Thymus (tissue), 11 donors: ENCODE measurements at regions not wholly inside any gene's neighbourhood (a gene's known extent, or its start where the extent isn't known, plus 50 kb on each side); places are given as distances from the start of the nearest gene placed in this dataset.
"Not testable (repeated sequence)": the region's sequence is repeated elsewhere in the genome, so short reads cannot be mapped to it uniquely, and the experiment has no call there.

ENCODE experiments used
- DNase-seq, 9 donors: peaks; one replicate each; pipeline ENCODE4 v3.0.0-alpha.2; 2013; ENCODE audit warnings: low spot score in 9 of 9, low read depth in 6 of 9, missing footprints in 1 of 9
- H3K27ac ChIP-seq, 2 donors: one replicate each; pipeline ENCODE4 v1.5.1; 2013; ENCODE audit warnings: control low read depth in 1 of 2, low read depth in 1 of 2, low read length in 1 of 2, mild to moderate bottlenecking in 1 of 2, moderate library complexity in 1 of 2
- H3K27me3 ChIP-seq, 2 donors: one replicate each; pipeline ENCODE4 v1.5.1; 2013; ENCODE audit warnings: low read length in 1 of 2; ENCODE audit not compliant: control insufficient read depth in 2 of 2, insufficient read depth in 1 of 2
- H3K36me3 ChIP-seq, 2 donors: one replicate each; pipeline ENCODE4 v1.5.1; 2013; ENCODE audit warnings: low read length in 1 of 2, mild to moderate bottlenecking in 1 of 2, moderate library complexity in 1 of 2; ENCODE audit not compliant: control insufficient read depth in 2 of 2, insufficient read depth in 2 of 2
- H3K4me1 ChIP-seq, 2 donors: one replicate each; pipeline ENCODE4 v1.5.1; 2013; ENCODE audit warnings: low read length in 2 of 2; ENCODE audit not compliant: control insufficient read depth in 2 of 2, insufficient read depth in 2 of 2
- H3K4me3 ChIP-seq, 2 donors: one replicate each; pipeline ENCODE4 v1.5.1; 2013; ENCODE audit warnings: low read length in 2 of 2, control low read depth in 1 of 2, mild to moderate bottlenecking in 1 of 2
- H3K9me3 ChIP-seq, 2 donors: one replicate each; pipeline ENCODE4 v1.5.1; 2013; ENCODE audit warnings: low read length in 1 of 2, mild to moderate bottlenecking in 1 of 2; ENCODE audit not compliant: control insufficient read depth in 2 of 2, insufficient read depth in 1 of 2
- WGBS: extraction: QIAGEN DNeasy Blood & Tissue Kit; methylation state at CpG from one replicate; pipeline ENCODE4 v1.1.7; 2013; 5-methylcytosine and 5-hydroxymethylcytosine counted together
- donor health status: healthy.

DNA sequence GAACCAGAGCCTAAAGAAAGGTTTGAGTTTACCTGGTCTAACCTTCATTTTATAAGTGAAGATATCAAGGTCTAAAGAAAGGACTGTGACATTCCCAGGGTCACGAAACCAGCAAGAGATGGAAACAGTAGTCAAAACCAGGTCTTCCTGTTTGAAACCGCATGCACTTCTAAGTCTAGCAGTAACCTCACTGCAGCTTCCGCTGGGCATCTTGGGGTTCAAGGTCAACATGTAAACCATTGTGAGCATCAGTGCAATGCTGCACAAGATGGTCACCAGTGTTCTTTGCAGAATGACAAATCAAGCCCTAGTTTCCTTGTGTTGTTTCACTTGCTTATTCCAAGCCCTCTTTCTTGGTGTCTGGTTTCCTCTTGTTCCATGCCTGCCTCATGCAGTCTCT is 292.9 kb upstream of the MEX3C start:
- H3K4me1 ChIP-seq: no peaks in the 10 kb centered on the region
- H3K27me3 ChIP-seq: no peaks in the 10 kb centered on the region
- H3K4me3 ChIP-seq: no peak overlapping the region
- H3K36me3 ChIP-seq: no peaks in the 10 kb centered on the region
- WGBS: 95% methylated on average over 3 of the region's 3 CpGs
- DNase-seq: no peak
- H3K9me3 ChIP-seq: no peaks in the 10 kb centered on the region
- H3K27ac ChIP-seq: no peak overlapping the region

DNA sequence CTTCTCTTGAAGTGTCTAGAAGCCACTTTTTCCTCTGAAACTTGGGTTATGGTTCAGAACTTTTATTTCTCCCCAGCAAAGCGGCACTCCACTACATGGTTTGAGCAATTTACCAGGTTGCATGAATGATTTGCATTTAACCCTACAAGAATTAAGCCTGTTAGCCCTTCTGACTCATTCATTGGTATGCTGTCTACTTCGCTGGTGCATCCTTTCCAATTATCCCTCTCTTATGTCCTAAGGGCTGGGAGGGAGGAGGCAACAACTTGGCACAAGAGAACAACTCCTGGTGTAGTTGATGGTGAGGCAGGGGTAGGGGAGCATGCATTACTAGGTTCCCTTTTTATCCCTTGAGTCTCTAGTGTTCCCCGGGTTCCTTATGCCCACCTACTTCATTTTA is 293.4 kb upstream of the MEX3C start:
- no peak overlapping the region for H3K4me3 ChIP-seq
- WGBS: 87% methylated on average over 3 of the region's 3 CpGs
- no peak for DNase-seq
- no peaks in the 10 kb centered on the region for H3K36me3 ChIP-seq
- H3K27ac ChIP-seq: no peak overlapping the region
- no peaks in the 10 kb centered on the region for H3K27me3 ChIP-seq
- H3K4me1 ChIP-seq: no peaks in the 10 kb centered on the region
- H3K9me3 ChIP-seq: no peaks in the 10 kb centered on the region

DNA sequence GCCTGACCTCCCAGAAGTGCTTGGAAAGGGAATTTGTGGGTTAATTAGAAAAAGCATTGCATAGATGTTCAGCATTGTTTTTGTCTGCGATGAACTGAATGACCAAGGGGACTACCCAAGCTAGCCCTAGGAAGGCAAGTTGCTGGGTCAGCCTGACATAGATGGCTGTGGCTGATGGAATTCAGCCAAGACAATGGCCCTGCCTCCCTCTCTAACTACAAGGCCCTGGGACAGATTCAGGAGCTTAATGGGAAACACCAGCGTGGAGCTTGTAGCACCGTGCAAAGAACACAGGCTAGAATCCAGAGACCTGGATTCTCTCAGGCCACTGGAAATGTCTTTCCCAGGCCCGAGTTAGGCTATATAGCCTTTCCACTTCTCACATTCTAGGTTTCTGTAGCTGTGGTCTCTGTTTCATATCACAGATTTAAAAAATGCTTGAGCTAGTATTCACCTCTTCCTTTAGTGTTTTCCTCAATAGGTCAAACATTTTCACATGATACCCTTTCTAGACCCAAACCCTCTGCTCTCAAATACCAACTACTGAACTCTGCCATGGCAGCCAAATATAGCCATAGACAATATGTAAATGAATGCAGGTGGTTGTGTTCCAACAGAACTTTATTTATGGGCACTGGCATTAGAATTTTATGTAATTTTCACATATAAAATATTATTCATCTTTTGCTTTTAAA is 294.3 kb upstream of the MEX3C start:
- DNase-seq: no peak
- no peaks in the 10 kb centered on the region for H3K36me3 ChIP-seq
- H3K27ac ChIP-seq: no peak overlapping the region
- no peaks in the 10 kb centered on the region for H3K9me3 ChIP-seq
- WGBS: 94% methylated on average over 4 of the region's 4 CpGs
- no peak overlapping the region for H3K4me3 ChIP-seq
- H3K4me1 ChIP-seq: no peaks in the 10 kb centered on the region
- H3K27me3 ChIP-seq: no peaks in the 10 kb centered on the region

- no peaks in the 10 kb centered on the region for H3K4me1 ChIP-seq
- no peak overlapping the region for H3K4me3 ChIP-seq
- H3K36me3 ChIP-seq: no peaks in the 10 kb centered on the region
- H3K9me3 ChIP-seq: no peaks in the 10 kb centered on the region
- WGBS: 86% methylated on average over 4 of the region's 4 CpGs
- H3K27me3 ChIP-seq: no peaks in the 10 kb centered on the region
- no peak for DNase-seq
- no peak overlapping the region for H3K27ac ChIP-seq
Measured at GRCh38 chr18:51498085-51498855, 300.8 kb upstream of the MEX3C start.

DNA sequence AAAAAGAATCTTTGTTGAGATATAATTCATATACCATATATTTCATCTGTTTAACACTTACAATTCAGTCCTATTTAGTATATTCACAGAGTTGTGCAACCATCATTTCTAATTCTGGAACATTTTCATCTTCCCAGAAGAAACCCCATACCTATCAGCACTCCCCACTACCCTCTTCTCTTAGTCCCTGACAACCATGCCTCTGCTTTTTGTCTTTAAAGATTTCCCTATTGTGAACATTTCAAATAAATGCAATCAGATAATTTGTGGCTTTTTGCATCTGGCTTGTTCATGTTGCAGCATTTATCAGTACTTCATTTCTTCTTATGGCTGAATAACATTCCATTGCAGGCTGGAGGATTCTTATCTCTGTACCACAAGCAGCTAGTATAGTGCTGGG is 305.9 kb upstream of the MEX3C start:
- no peak for DNase-seq
- no peaks in the 10 kb centered on the region for H3K27me3 ChIP-seq
- no peaks in the 10 kb centered on the region for H3K4me1 ChIP-seq
- no peak overlapping the region for H3K4me3 ChIP-seq
- peaks cover 0 to 2% of the 10 kb centered on the region in 2 donors for H3K9me3 ChIP-seq
- no peak overlapping the region for H3K27ac ChIP-seq
- H3K36me3 ChIP-seq: no peaks in the 10 kb centered on the region

DNA sequence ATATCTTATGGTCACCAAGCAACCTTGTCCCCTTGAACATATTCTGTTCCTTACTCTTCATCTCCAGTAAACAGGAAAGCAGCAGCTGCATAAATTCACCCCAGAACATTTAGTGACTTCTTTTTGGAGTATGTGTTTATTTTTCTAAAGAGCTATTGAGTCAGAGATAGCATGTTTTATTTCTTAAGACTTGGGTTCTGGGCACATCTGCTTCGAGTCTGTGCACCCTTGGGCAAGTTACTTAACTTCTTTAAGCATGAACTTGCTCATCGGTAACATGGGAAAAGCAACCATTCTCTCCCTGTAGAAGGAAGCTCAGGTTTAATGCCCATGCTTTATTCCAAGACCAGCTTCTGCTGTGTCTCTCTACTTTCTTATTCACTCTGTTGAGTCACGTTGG is 309.3 kb upstream of the MEX3C start:
- Histone ChIP-seq H3K9me3 (peaks cover 0 to 2% of the 10 kb centered on the region in 2 donors), H3K4me3 (no peak overlapping the region), H3K27ac (no peak overlapping the region), H3K4me1 (no peaks in the 10 kb centered on the region), H3K36me3 (no peaks in the 10 kb centered on the region), H3K27me3 (no peaks in the 10 kb centered on the region)
- DNase-seq: no peak
- WGBS: 92% methylated on average over 3 of the region's 3 CpGs

- H3K4me3 ChIP-seq, H3K9me3 ChIP-seq, H3K27ac ChIP-seq, H3K36me3 ChIP-seq, H3K27me3 ChIP-seq, H3K4me1 ChIP-seq, DNase-seq: not testable (repeated sequence)
- 97% methylated on average over 7 of the region's 7 CpGs for WGBS
Measured at GRCh38 chr18:51508410-51508809, 310.9 kb upstream of the MEX3C start.

DNA sequence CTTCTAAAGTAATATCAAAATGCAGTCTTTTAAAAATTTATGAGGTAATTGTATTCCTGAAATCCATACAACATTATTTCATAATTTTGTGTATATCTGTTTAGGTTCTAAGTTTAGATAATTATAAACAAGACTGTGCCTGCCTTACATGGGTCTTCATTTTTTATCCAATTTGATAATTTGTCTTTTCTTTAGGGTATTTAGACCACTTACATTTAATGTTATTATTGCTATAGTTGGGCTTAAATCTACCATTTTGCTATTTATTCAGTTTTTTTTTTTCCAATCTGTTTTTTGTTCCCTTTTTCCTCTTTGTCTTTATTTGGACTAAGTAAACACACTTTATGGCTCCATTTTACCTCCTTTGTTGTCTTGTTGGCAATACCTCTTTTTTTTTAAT is 312.5 kb upstream of the MEX3C start:
- Histone ChIP-seq H3K27me3 (no peaks in the 10 kb centered on the region), H3K9me3 (peaks cover 0 to 2% of the 10 kb centered on the region in 2 donors), H3K4me3 (no peak overlapping the region), H3K27ac (no peak overlapping the region), H3K36me3 (no peaks in the 10 kb centered on the region), H3K4me1 (no peaks in the 10 kb centered on the region)
- DNase-seq: no peak

GRCh38 chr18:51513517-51513916 is 316.0 kb upstream of the MEX3C start:
- Histone ChIP-seq H3K4me3 (no peak overlapping the region), H3K4me1 (no peaks in the 10 kb centered on the region), H3K27me3 (no peaks in the 10 kb centered on the region), H3K27ac (no peak overlapping the region), H3K9me3 (no peaks in the 10 kb centered on the region), H3K36me3 (no peaks in the 10 kb centered on the region)
- no peak for DNase-seq
